HepG2 (cell line): ENCODE measurements at regions not wholly inside any gene's neighbourhood (a gene's known extent, or its start where the extent isn't known, plus 50 kb on each side); places are given as distances from the start of the nearest gene placed in this dataset.

Experiments
- ATAC-seq: fragments of 200-7000 bp; cut with Tn5 transposase; 3 replicates; pipeline ENCODE4 v1.9.1; 2020; ENCODE audit warnings: mild to moderate bottlenecking, moderate library complexity
- BruUV-seq: library from RNA; stranded (reverse); fragments of 400-500 nt; replicated peaks from 2 replicates; lab custom pipeline; 2021; lab: Mats Ljungman, UMichigan
- CTCF ChIA-PET: fragments of 300-600 bp; formaldehyde crosslinking; extraction: SDS; loops from one replicate; lab custom pipeline; 2021; ENCODE audit warnings: low total read pairs, inconsistent platforms, low intra/inter-chr PET ratio; lab: Yijun Ruan, JAX
- POLR2A ChIA-PET: fragments of 350-600 bp; sonication (Branson Sonifier 250); formaldehyde crosslinking; loops from one replicate; lab custom pipeline; 2020; ENCODE audit warnings: antibody characterized with exemption, inconsistent platforms; lab: Yijun Ruan, JAX
- DNase-seq: peaks from one replicate; pipeline ENCODE4 v3.0.0-alpha.2; 2015; ENCODE audit warnings: low spot score
- FAIRE-seq: peaks from 3 replicates; lab custom pipeline; 2011; peaks lifted over from hg19 to GRCh38; lab: Jason Lieb, UNC
- H2AFZ ChIP-seq: one replicate; pipeline ENCODE4 v1.6.1; 2011; ENCODE audit warnings: low read length, inconsistent platforms
- H3K27ac ChIP-seq: fragments of 300-600 bp; 3 replicates; pipeline ENCODE4 v1.8.0; 2011; ENCODE audit warnings: mixed run types, mild to moderate bottlenecking, mixed read lengths, low read length, inconsistent platforms; ENCODE audit not compliant: insufficient read depth; ENCODE audit errors: extremely low read length
- H3K27me3 ChIP-seq, 2 experiments: fragments of 200-600 bp in 1 of 2; 2 replicates in 1 of 2; 3 replicates in 1 of 2; pipeline versions ENCODE4 v1.6.0 to v1.8.0; 2011; ENCODE audit warnings: low read length in 2 of 2, mild to moderate bottlenecking in 2 of 2, moderate library complexity in 2 of 2, inconsistent platforms in 1 of 2; ENCODE audit not compliant: insufficient read depth in 2 of 2, control insufficient read depth in 1 of 2
- H3K36me3 ChIP-seq, 2 experiments: fragments of 200-600 bp in 1 of 2; replicated peaks in 1 of 2; 2 replicates in 1 of 2; 3 replicates in 1 of 2; pipeline versions ENCODE4 v1.5.1 to v1.8.0; 2011; ENCODE audit warnings: low read length in 2 of 2, inconsistent platforms in 1 of 2; ENCODE audit not compliant: insufficient read depth in 2 of 2, control insufficient read depth in 1 of 2
- H3K4me1 ChIP-seq: 2 replicates; pipeline ENCODE4 v1.5.1; 2012; ENCODE audit warnings: low read length, inconsistent platforms; ENCODE audit not compliant: insufficient read depth
- H3K4me2 ChIP-seq: 2 replicates; pipeline ENCODE4 v1.6.0; 2011; ENCODE audit warnings: low read depth, low read length, inconsistent platforms
- H3K4me3 ChIP-seq, 3 experiments: fragments of 200-600 bp in 1 of 3; sonication (generic), shearing (Covaris generic) in 1 of 3; replicated peaks in 1 of 3; 2 replicates each; pipeline ENCODE4 v1.5.1; 2011 to 2016; ENCODE audit warnings: low read length in 3 of 3, inconsistent platforms in 2 of 3, low read depth in 2 of 3, mild to moderate bottlenecking in 2 of 3, control low read depth in 1 of 3, mixed read lengths in 1 of 3; ENCODE audit not compliant: insufficient read depth in 1 of 3
- H3K79me2 ChIP-seq: one replicate; pipeline ENCODE4 v1.6.1; 2011; ENCODE audit warnings: low read length, inconsistent platforms; ENCODE audit not compliant: insufficient read depth
- H3K9ac ChIP-seq: 2 replicates; pipeline ENCODE4 v1.6.0; 2011; ENCODE audit warnings: mild to moderate bottlenecking, low read depth, low read length, inconsistent platforms; ENCODE audit not compliant: insufficient read depth
- H3K9me3 ChIP-seq: 2 replicates; pipeline ENCODE4 v1.5.1; 2012; ENCODE audit warnings: mild to moderate bottlenecking, low read length
- H4K20me1 ChIP-seq: 2 replicates; pipeline ENCODE4 v1.6.0; 2011; ENCODE audit warnings: inconsistent platforms, mild to moderate bottlenecking, low read length, moderate library complexity; ENCODE audit not compliant: insufficient read depth
- FOSL2 ChIP-seq: sonication (generic); formaldehyde crosslinking; IDR thresholded peaks from 2 replicates; pipeline ENCODE4 v1.4.0; 2020; ENCODE audit warnings: missing genetic modification reagents
- FOXM1 ChIP-seq: sonication (generic); formaldehyde crosslinking; IDR thresholded peaks from 2 replicates; pipeline ENCODE4 v1.5.0; 2020; ENCODE audit warnings: missing genetic modification reagents
- KAT8 ChIP-seq: IDR thresholded peaks from 2 replicates; pipeline ENCODE4 v1.6.1; 2016; ENCODE audit warnings: missing genetic modification reagents, missing compliant biosample characterization
- NFIC ChIP-seq: IDR thresholded peaks from 2 replicates; pipeline ENCODE4 v1.6.1; 2012; ENCODE audit warnings: mild to moderate bottlenecking, low read length, inconsistent platforms
- RFXANK ChIP-seq: IDR thresholded peaks from 2 replicates; pipeline ENCODE4 v1.6.1; 2016
- SMC3 ChIP-seq: IDR thresholded peaks from 2 replicates; pipeline ENCODE4 v1.6.1; 2011; ENCODE audit warnings: low read length, improper control_type of control experiment
- XRCC5 ChIP-seq: fragments of 200-400 bp; formaldehyde crosslinking; optimal IDR thresholded peaks from 2 replicates; pipeline ENCODE3; 2017; ENCODE audit warnings: mild to moderate bottlenecking, low read length
- ZBTB7B ChIP-seq: sonication (generic); formaldehyde crosslinking; IDR thresholded peaks from 2 replicates; pipeline ENCODE4 v1.4.0; 2020; ENCODE audit warnings: missing genetic modification reagents
- ZKSCAN5 ChIP-seq: sonication (generic); formaldehyde crosslinking; IDR thresholded peaks from 2 replicates; pipeline ENCODE4 v1.5.1; 2020; ENCODE audit warnings: mild to moderate bottlenecking, missing genetic modification reagents
- ZNF136 ChIP-seq: sonication (generic); formaldehyde crosslinking; IDR thresholded peaks from 2 replicates; pipeline ENCODE4 v1.8.1; 2022; ENCODE audit warnings: low read depth, mild to moderate bottlenecking, moderate library complexity, missing genetic modification reagents
- ZNF180 ChIP-seq: sonication (generic); formaldehyde crosslinking; IDR thresholded peaks from 2 replicates; pipeline ENCODE4 v1.4.0; 2020; ENCODE audit warnings: low read depth, missing genetic modification reagents, borderline replicate concordance
- ZNF3 ChIP-seq: IDR thresholded peaks from 2 replicates; pipeline ENCODE4 v1.7.0; 2017; ENCODE audit warnings: inconsistent platforms
- ZNF432 ChIP-seq: sonication (generic); formaldehyde crosslinking; IDR thresholded peaks from 2 replicates; pipeline ENCODE4 v1.5.0; 2020; ENCODE audit warnings: missing genetic modification reagents, mild to moderate bottlenecking, borderline replicate concordance
- ZNF616 ChIP-seq: sonication (generic); formaldehyde crosslinking; IDR thresholded peaks from 2 replicates; pipeline ENCODE4 v1.5.0; 2020; ENCODE audit warnings: low read depth, mild to moderate bottlenecking, missing genetic modification reagents
- WGBS: methylation state at CpG from one replicate; pipeline ENCODE4 v1.1.6; 2017; ENCODE audit warnings: low lambda C conversion rate; 5-methylcytosine and 5-hydroxymethylcytosine counted together
- in situ Hi-C: cut with HindIII; loops from 2 replicates; pipeline ENCODE4 v1.10.0; 2017; ENCODE audit warnings: low pct_unique_long_range_greater_than_20kb; ENCODE audit not compliant: extremely low pct_ligation_motif_present
- intact Hi-C: fragments of 100-400 bp; cut with micrococcal nuclease; formaldehyde crosslinking; loops from one replicate; pipeline ENCODE4 v1.10.0; 2022; ENCODE audit not compliant: unreplicated experiment
- TF ChIP-seq, protein P1 (sequence below): sonication (generic); formaldehyde crosslinking; IDR thresholded peaks from 2 replicates; pipeline ENCODE4 v1.4.0; 2020; ENCODE audit warnings: missing genetic modification reagents
- TF ChIP-seq, protein P2 (sequence below): sonication (generic); formaldehyde crosslinking; IDR thresholded peaks from 2 replicates; pipeline ENCODE4 v1.4.0; 2020; ENCODE audit warnings: missing genetic modification reagents
- TF ChIP-seq, protein P3 (sequence below): sonication (generic); formaldehyde crosslinking; IDR thresholded peaks from 2 replicates; pipeline ENCODE4 v1.5.0; 2020; ENCODE audit warnings: missing genetic modification reagents

DNA sequence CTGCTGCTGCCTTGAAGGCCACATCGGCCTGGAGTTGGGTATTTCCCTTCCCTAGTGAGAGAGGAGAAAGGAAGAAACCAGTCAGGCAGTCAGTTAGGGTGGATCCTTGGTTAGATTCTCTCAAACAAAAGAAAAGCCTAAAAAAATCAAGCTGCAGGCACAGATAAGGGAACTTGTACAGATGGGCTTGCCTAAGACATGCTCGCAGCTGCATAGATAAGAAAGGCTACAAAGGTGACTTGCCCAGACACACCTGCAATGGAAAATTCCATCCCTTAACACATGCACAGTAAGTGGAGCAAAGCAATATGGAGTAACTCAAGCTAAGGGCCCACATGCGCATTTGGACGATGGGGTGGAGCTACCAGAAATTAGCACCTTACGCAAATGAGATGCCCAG, 199.7 kb upstream of the ARPP21 start (continued):
- TF ChIP-seq ZNF3 (CRISPR knock-in tag), result no peak
- no peak for TF ChIP-seq ZNF136 (CRISPR knock-in tag)
- TF ChIP-seq ZNF180 (CRISPR knock-in tag), result no peak
- TF ChIP-seq, all 625 proteins: peak for 0

DNA sequence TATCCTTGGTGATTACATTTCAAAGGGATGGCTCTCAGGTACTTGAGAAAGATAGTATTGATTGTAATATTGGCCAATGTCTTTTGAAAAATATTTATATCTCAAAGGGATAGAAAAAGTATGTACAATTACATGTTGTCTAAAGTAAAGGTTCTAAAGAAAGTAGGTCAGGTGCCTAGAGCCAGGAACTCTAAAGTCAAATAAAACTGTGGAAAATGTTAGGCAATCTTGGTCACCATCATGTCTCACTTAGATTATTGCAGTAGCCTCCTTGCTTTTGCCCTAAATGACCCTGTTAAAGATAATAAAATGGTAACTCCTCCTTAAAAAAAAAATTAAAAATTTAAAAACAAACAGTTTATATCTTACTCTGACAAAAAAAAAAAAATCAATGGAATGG, 198.5 kb upstream of the ARPP21 start:
- no peak overlapping the region for H2AFZ ChIP-seq
- ATAC-seq, result no peak

DNA sequence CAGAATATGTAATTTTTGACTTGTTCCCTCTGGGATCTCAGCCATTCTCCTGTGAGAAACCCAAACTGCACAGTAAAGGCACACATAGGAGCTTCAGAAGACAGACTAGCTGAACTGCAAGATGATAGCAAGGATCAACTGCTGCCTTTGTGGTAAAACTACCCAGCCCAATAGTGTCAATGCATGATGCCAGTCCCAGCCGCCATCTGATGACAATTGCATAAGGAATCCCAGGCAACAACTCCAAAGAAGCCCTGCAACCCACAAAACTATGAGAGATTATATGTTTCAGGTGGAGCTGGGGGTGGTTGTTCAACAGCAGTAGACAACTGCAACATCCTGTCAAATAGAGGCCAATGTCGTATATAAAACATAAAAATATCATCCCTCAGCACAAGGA, 192.4 kb upstream of the ARPP21 start:
- H4K20me1 ChIP-seq, result no peaks in the 10 kb centered on the region
- in situ Hi-C loops, result no loop called here
- ChIA-PET CTCF (no interaction called here), POLR2A (no interaction called here)
- H3K4me2 ChIP-seq, result no peak overlapping the region
- ATAC-seq, result no peak
- no peak overlapping the region for H3K4me3 ChIP-seq
- H2AFZ ChIP-seq, result no peak overlapping the region
- H3K27me3 ChIP-seq, result no peaks in the 10 kb centered on the region; a peak in 1 of 5 replicates
- DNase-seq, result no peak
- WGBS, result 0% methylated on average over 2 of the region's 2 CpGs
- H3K9me3 ChIP-seq, result 0 out of 2 replicates have a peak, but pooled peaks cover 5% of the 10 kb centered on the region
- intact Hi-C loops, result no loop called here
- no peaks in the 10 kb centered on the region for H3K79me2 ChIP-seq
- no peak overlapping the region for H3K9ac ChIP-seq
- H3K36me3 ChIP-seq, result no peaks in the 10 kb centered on the region
- BruUV-seq, result no TSS peak
- no peaks in the 10 kb centered on the region for H3K4me1 ChIP-seq
- H3K27ac ChIP-seq, result no peak overlapping the region
- no peak for FAIRE-seq
- TF ChIP-seq XRCC5, result no peak
- no peak for TF ChIP-seq FOSL2
- TF ChIP-seq SMC3, result no peak
- TF ChIP-seq, protein P1, sequence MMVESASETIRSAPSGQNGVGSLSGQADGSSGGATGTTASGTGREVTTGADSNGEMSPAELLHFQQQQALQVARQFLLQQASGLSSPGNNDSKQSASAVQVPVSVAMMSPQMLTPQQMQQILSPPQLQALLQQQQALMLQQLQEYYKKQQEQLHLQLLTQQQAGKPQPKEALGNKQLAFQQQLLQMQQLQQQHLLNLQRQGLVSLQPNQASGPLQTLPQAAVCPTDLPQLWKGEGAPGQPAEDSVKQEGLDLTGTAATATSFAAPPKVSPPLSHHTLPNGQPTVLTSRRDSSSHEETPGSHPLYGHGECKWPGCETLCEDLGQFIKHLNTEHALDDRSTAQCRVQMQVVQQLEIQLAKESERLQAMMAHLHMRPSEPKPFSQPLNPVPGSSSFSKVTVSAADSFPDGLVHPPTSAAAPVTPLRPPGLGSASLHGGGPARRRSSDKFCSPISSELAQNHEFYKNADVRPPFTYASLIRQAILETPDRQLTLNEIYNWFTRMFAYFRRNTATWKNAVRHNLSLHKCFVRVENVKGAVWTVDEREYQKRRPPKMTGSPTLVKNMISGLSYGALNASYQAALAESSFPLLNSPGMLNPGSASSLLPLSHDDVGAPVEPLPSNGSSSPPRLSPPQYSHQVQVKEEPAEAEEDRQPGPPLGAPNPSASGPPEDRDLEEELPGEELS, result no peak
- TF ChIP-seq ZNF616 (CRISPR knock-in tag), result no peak
- TF ChIP-seq NFIC, result no peak
- TF ChIP-seq, protein P2, sequence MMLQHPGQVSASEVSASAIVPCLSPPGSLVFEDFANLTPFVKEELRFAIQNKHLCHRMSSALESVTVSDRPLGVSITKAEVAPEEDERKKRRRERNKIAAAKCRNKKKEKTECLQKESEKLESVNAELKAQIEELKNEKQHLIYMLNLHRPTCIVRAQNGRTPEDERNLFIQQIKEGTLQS (CRISPR knock-in tag), result no peak
- TF ChIP-seq ZKSCAN5, result no peak
- TF ChIP-seq FOXM1 (CRISPR knock-in tag), result no peak

More for the DNA sequence above, 198.5 kb upstream of the ARPP21 start:
- Histone ChIP-seq H3K9me3 (peaks cover 33% of the 10 kb centered on the region), H4K20me1 (no peaks in the 10 kb centered on the region), H3K9ac (no peak overlapping the region), H3K4me3 (no peak overlapping the region), H3K36me3 (no peaks in the 10 kb centered on the region), H3K4me2 (no peak overlapping the region), H3K4me1 (no peaks in the 10 kb centered on the region), H3K27ac (no peak overlapping the region), H3K79me2 (no peaks in the 10 kb centered on the region), H3K27me3 (no peaks in the 10 kb centered on the region)
- POLR2A ChIA-PET, result no interaction called here
- TF ChIP-seq, protein P3, sequence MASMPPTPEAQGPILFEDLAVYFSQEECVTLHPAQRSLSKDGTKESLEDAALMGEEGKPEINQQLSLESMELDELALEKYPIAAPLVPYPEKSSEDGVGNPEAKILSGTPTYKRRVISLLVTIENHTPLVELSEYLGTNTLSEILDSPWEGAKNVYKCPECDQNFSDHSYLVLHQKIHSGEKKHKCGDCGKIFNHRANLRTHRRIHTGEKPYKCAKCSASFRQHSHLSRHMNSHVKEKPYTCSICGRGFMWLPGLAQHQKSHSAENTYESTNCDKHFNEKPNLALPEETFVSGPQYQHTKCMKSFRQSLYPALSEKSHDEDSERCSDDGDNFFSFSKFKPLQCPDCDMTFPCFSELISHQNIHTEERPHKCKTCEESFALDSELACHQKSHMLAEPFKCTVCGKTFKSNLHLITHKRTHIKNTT, result no peak
- TF ChIP-seq ZBTB7B (CRISPR knock-in tag) (no peak), KAT8 (no peak), ZNF432 (no peak), RFXANK (CRISPR knock-in tag) (no peak)
- DNase-seq, result no peak
- intact Hi-C loops, result no loop called here
- CTCF ChIA-PET, result no interaction called here
- no peak for FAIRE-seq
- no TSS peak for BruUV-seq
- in situ Hi-C loops, result no loop called here
